ENCODE measurements at regions not wholly inside any gene's neighbourhood (a gene's known extent, or its start where the extent isn't known, plus 50 kb on each side); places are given as distances from the start of the nearest gene placed in this dataset.

DNA sequence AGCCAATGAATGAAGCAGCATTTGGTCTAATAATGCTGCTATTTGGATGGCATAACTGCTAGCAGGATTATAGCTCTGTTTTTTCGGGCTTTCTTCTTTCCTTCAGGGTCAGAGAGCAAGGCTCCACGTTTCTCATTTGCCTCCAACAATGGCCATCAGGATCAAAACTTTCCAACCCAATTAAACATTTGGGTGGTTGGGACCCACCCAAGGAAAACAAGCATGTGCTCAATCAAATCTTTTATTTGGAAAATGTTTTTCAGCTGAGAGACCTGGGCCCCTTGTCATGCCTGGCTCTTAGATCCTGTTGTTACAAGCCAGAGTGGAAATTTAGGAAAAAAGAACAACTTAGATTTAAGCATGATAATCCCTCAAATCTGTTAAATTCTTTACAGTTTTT is 373.1 kb upstream of the USP24 start:
- DNase-seq (ENCODE audit: low spot score), result no peak
- ChIA-PET POLR2A (no interaction called here), CTCF (ENCODE audit: low intra/inter-chr PET ratio, low total read pairs) (no interaction called here)
- no peak for ATAC-seq
- Histone ChIP-seq H3K27ac (ENCODE audit: extremely low read length, insufficient read depth, low read length) (no peak overlapping the region), H3K79me2 (ENCODE audit: insufficient read depth, low read length) (no peaks in the 10 kb centered on the region), H3K4me3 (replicated peaks in 1 of 3; ENCODE audit: insufficient read depth in 1 of 3, low read depth in 2 of 3, low read length in 3 of 3) (no peak overlapping the region), H3K36me3 (replicated peaks in 1 of 2; ENCODE audit: control insufficient read depth in 1 of 2, insufficient read depth in 2 of 2, low read length in 2 of 2) (no peaks in the 10 kb centered on the region), H2AFZ (ENCODE audit: low read length) (no peak overlapping the region), H3K27me3 (ENCODE audit: control insufficient read depth in 1 of 2, insufficient read depth in 2 of 2, low read length in 2 of 2) (no peaks in the 10 kb centered on the region; a peak in 1 of 5 replicates), H4K20me1 (ENCODE audit: insufficient read depth, low read length) (no peaks in the 10 kb centered on the region), H3K9me3 (ENCODE audit: low read length) (no peaks in the 10 kb centered on the region), H3K4me2 (ENCODE audit: low read depth, low read length) (no peak overlapping the region), H3K9ac (ENCODE audit: insufficient read depth, low read depth, low read length) (no peak overlapping the region), H3K4me1 (ENCODE audit: insufficient read depth, low read length) (no peaks in the 10 kb centered on the region)
- WGBS (ENCODE audit: low lambda C conversion rate), result 0% methylated on average over 2 of the region's 2 CpGs
- no peak for FAIRE-seq
- BruUV-seq (replicated peaks), result no TSS peak
- in situ Hi-C loops (cut with HindIII; ENCODE audit: extremely low pct_ligation_motif_present, low pct_unique_long_range_greater_than_20kb) (no loop called here), intact Hi-C loops (cut with micrococcal nuclease; ENCODE audit: unreplicated experiment) (no loop called here)
- TF ChIP-seq, protein P1, sequence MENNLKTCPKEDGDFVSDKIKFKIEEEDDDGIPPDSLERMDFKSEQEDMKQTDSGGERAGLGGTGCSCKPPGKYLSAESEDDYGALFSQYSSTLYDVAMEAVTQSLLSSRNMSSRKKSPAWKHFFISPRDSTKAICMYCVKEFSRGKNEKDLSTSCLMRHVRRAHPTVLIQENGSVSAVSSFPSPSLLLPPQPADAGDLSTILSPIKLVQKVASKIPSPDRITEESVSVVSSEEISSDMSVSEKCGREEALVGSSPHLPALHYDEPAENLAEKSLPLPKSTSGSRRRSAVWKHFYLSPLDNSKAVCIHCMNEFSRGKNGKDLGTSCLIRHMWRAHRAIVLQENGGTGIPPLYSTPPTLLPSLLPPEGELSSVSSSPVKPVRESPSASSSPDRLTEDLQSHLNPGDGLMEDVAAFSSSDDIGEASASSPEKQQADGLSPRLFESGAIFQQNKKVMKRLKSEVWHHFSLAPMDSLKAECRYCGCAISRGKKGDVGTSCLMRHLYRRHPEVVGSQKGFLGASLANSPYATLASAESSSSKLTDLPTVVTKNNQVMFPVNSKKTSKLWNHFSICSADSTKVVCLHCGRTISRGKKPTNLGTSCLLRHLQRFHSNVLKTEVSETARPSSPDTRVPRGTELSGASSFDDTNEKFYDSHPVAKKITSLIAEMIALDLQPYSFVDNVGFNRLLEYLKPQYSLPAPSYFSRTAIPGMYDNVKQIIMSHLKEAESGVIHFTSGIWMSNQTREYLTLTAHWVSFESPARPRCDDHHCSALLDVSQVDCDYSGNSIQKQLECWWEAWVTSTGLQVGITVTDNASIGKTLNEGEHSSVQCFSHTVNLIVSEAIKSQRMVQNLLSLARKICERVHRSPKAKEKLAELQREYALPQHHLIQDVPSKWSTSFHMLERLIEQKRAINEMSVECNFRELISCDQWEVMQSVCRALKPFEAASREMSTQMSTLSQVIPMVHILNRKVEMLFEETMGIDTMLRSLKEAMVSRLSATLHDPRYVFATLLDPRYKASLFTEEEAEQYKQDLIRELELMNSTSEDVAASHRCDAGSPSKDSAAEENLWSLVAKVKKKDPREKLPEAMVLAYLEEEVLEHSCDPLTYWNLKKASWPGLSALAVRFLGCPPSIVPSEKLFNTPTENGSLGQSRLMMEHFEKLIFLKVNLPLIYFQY (CRISPR knock-in tag; IDR thresholded peaks at IDR 0.05; ENCODE audit: borderline replicate concordance), result no peak
- TF ChIP-seq, protein P2, sequence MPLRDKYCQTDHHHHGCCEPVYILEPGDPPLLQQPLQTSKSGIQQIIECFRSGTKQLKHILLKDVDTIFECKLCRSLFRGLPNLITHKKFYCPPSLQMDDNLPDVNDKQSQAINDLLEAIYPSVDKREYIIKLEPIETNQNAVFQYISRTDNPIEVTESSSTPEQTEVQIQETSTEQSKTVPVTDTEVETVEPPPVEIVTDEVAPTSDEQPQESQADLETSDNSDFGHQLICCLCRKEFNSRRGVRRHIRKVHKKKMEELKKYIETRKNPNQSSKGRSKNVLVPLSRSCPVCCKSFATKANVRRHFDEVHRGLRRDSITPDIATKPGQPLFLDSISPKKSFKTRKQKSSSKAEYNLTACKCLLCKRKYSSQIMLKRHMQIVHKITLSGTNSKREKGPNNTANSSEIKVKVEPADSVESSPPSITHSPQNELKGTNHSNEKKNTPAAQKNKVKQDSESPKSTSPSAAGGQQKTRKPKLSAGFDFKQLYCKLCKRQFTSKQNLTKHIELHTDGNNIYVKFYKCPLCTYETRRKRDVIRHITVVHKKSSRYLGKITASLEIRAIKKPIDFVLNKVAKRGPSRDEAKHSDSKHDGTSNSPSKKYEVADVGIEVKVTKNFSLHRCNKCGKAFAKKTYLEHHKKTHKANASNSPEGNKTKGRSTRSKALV (CRISPR knock-in tag; IDR thresholded peaks at IDR 0.05), result no peak
- TF ChIP-seq ZNF678 (CRISPR knock-in tag; IDR thresholded peaks at IDR 0.05) (no peak), U2AF1 (optimal IDR thresholded peaks at IDR 0.05; ENCODE audit: low read depth, low read length) (no peak), IRF2 (CRISPR knock-in tag; IDR thresholded peaks at IDR 0.05) (no peak), ZNF138 (CRISPR knock-in tag; IDR thresholded peaks at IDR 0.05; ENCODE audit: low read depth) (no peak), GTF3A (CRISPR knock-in tag; conservative IDR thresholded peaks at IDR 0.05) (no peak), SMYD3 (CRISPR knock-in tag; IDR thresholded peaks at IDR 0.05) (no peak), ZNF878 (CRISPR knock-in tag; IDR thresholded peaks at IDR 0.05) (no peak), TMF1 (CRISPR knock-in tag; IDR thresholded peaks at IDR 0.05; ENCODE audit: low read depth) (no peak)
- TF ChIP-seq, protein P3, sequence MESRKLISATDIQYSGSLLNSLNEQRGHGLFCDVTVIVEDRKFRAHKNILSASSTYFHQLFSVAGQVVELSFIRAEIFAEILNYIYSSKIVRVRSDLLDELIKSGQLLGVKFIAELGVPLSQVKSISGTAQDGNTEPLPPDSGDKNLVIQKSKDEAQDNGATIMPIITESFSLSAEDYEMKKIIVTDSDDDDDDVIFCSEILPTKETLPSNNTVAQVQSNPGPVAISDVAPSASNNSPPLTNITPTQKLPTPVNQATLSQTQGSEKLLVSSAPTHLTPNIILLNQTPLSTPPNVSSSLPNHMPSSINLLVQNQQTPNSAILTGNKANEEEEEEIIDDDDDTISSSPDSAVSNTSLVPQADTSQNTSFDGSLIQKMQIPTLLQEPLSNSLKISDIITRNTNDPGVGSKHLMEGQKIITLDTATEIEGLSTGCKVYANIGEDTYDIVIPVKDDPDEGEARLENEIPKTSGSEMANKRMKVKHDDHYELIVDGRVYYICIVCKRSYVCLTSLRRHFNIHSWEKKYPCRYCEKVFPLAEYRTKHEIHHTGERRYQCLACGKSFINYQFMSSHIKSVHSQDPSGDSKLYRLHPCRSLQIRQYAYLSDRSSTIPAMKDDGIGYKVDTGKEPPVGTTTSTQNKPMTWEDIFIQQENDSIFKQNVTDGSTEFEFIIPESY (CRISPR knock-in tag; IDR thresholded peaks at IDR 0.05), result no peak
- TF ChIP-seq, protein P4, sequence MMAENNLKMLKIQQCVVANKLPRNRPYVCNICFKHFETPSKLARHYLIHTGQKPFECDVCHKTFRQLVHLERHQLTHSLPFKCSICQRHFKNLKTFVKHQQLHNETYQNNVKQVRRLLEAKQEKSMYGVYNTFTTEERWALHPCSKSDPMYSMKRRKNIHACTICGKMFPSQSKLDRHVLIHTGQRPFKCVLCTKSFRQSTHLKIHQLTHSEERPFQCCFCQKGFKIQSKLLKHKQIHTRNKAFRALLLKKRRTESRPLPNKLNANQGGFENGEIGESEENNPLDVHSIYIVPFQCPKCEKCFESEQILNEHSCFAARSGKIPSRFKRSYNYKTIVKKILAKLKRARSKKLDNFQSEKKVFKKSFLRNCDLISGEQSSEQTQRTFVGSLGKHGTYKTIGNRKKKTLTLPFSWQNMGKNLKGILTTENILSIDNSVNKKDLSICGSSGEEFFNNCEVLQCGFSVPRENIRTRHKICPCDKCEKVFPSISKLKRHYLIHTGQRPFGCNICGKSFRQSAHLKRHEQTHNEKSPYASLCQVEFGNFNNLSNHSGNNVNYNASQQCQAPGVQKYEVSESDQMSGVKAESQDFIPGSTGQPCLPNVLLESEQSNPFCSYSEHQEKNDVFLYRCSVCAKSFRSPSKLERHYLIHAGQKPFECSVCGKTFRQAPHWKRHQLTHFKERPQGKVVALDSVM (CRISPR knock-in tag; IDR thresholded peaks at IDR 0.05), result no peak
- TF ChIP-seq, protein P5, sequence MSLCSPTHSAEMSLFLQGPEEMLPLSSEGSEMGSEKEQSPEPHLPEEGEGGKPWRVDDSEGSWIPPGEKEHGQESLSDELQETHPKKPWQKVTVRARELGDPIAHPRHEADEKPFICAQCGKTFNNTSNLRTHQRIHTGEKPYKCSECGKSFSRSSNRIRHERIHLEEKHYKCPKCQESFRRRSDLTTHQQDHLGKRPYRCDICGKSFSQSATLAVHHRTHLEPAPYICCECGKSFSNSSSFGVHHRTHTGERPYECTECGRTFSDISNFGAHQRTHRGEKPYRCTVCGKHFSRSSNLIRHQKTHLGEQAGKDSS (CRISPR knock-in tag; IDR thresholded peaks at IDR 0.05; ENCODE audit: borderline replicate concordance, low read depth), result no peak
- TF ChIP-seq, protein P6, sequence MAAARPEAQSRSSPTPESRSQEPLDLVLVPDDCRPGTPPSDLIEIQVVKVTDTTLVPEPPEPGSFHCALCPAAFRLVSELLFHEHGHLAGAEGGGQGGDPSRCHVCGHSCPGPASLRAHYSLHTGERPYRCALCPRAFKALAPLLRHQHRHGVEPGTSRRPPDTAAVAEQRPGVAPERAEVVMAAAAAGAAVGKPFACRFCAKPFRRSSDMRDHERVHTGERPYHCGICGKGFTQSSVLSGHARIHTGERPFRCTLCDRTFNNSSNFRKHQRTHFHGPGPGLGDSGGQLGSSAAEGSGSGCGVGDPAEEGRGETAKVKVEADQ (CRISPR knock-in tag; IDR thresholded peaks at IDR 0.05; ENCODE audit: borderline replicate concordance), result no peak
